GM12878 (cell line): ENCODE measurements at regions not wholly inside any gene's neighbourhood (a gene's known extent, or its start where the extent isn't known, plus 50 kb on each side); places are given as distances from the start of the nearest gene placed in this dataset.

ENCODE experiments used
- BCLAF1 ChIP-seq: fragments of 450-650 bp; IDR thresholded peaks from 2 replicates; pipeline ENCODE4 v1.6.1; 2017; ENCODE audit warnings: antibody characterized with exemption, mild to moderate bottlenecking, moderate library complexity
- CBFB ChIP-seq: IDR thresholded peaks from 2 replicates; pipeline ENCODE4 v1.6.1; 2016; ENCODE audit warnings: antibody characterized with exemption, low read depth
- CEBPZ ChIP-seq: fragments of 150-350 bp; IDR thresholded peaks from 2 replicates; pipeline ENCODE4 v1.6.1; 2016; ENCODE audit warnings: low read depth, low read length
- CTCF ChIP-seq, 3 experiments: IDR thresholded peaks in 2 of 3; conservative IDR thresholded peaks in 1 of 3; 2 replicates each; pipeline ENCODE4 v1.5.1; 2011; ENCODE audit warnings: low read depth in 3 of 3, low read length in 3 of 3, mild to moderate bottlenecking in 3 of 3, control low read depth in 2 of 3, moderate library complexity in 2 of 3, inconsistent platforms in 1 of 3, mixed read lengths in 1 of 3; ENCODE audit not compliant: control insufficient read depth in 2 of 3, insufficient read depth in 1 of 3; ENCODE audit errors: extremely low read depth in 1 of 3
- EP300 ChIP-seq, 2 experiments: fragments of 150-350 bp in 1 of 2; IDR thresholded peaks; 2 replicates each; pipeline ENCODE4 v1.6.1; 2011 to 2012; ENCODE audit warnings: low read depth in 2 of 2, low read length in 2 of 2, borderline replicate concordance in 1 of 2, improper control_type of control experiment in 1 of 2, inconsistent platforms in 1 of 2; ENCODE audit not compliant: control insufficient read depth in 1 of 2
- HCFC1 ChIP-seq: fragments of 150-350 bp; IDR thresholded peaks from 2 replicates; pipeline ENCODE4 v1.6.1; 2014; ENCODE audit warnings: low read length
- HDAC2 ChIP-seq: fragments of 200-600 bp; sonication (generic); IDR thresholded peaks from 2 replicates; pipeline ENCODE4 v1.6.1; 2017
- IKZF1 ChIP-seq: fragments of 450-650 bp; conservative IDR thresholded peaks from 2 replicates; pipeline ENCODE4 v1.6.1; 2017; ENCODE audit warnings: antibody characterized with exemption, mild to moderate bottlenecking
- JUNB ChIP-seq: IDR thresholded peaks from 2 replicates; pipeline ENCODE4 v1.6.1; 2016; ENCODE audit warnings: antibody characterized with exemption, mild to moderate bottlenecking
- KLF5 ChIP-seq: fragments of 450-650 bp; IDR thresholded peaks from 2 replicates; pipeline ENCODE4 v1.6.1; 2014; ENCODE audit warnings: mild to moderate bottlenecking; ENCODE audit not compliant: partially characterized antibody
- NRF1 ChIP-seq: conservative IDR thresholded peaks from 2 replicates; pipeline ENCODE4 v1.6.1; 2011; ENCODE audit warnings: mild to moderate bottlenecking, low read depth, low read length, improper control_type of control experiment
- PAX8 ChIP-seq: fragments of 450-650 bp; IDR thresholded peaks from 2 replicates; pipeline ENCODE4 v1.6.1; 2017; ENCODE audit warnings: mild to moderate bottlenecking, moderate library complexity
- RAD21 ChIP-seq: IDR thresholded peaks from 2 replicates; pipeline ENCODE4 v1.6.1; 2011; ENCODE audit warnings: mild to moderate bottlenecking, low read depth, low read length, moderate library complexity; ENCODE audit not compliant: insufficient read depth
- SP1 ChIP-seq: IDR thresholded peaks from one replicate; pipeline ENCODE4 v1.6.1; 2011; ENCODE audit warnings: low read depth, low read length

GRCh38 chr22:47225931-47226633, 463.6 kb downstream of the TBC1D22A start:
- TF ChIP-seq EP300 (IDR thresholded peaks at IDR 0.05; ENCODE audit: borderline replicate concordance in 1 of 2, control insufficient read depth in 1 of 2, low read depth in 2 of 2, low read length in 2 of 2) (no peak), IKZF1 (no peak), JUNB (no peak), PAX8 (no peak), CTCF (IDR thresholded peaks at IDR 0.05 in 2 of 3, conservative IDR thresholded peaks at IDR 0.05 in 1 of 3; ENCODE audit: control insufficient read depth in 2 of 3, extremely low read depth in 1 of 3, insufficient read depth in 1 of 3, low read depth in 3 of 3, low read length in 3 of 3) (no peak), BCLAF1 (no peak), RAD21 (no peak), CBFB (no peak), HCFC1 (no peak), NRF1 (no peak), HDAC2 (no peak), KLF5 (no peak), CEBPZ (no peak), SP1 (no peak)
